ENCODE measurements at regions not wholly inside any gene's neighbourhood (a gene's known extent, or its start where the extent isn't known, plus 50 kb on each side); places are given as distances from the start of the nearest gene placed in this dataset.
A peak's percentile ranks its signal among the peaks of the same experiment; 100 is the strongest.
"Not testable (repeated sequence)": the region's sequence is repeated elsewhere in the genome, so short reads cannot be mapped to it uniquely, and the experiment has no call there.

GRCh38 chr6:27773542-27774263 is 138.5 kb downstream of the OR2B2 start:
- CTCF ChIA-PET: interaction anchor here (1.5 to 5.6 kb wide), 4 partner anchors 8 to 121 kb away, joined by 8 to 210 read pairs (median 81); a partner anchor contains a TSS
- FAIRE-seq; DNase-seq (ENCODE audit: low read depth, low spot score); H3K4me1 ChIP-seq (ENCODE audit: control insufficient read depth, extremely low read depth, insufficient read depth, low read length); H2AFZ ChIP-seq (ENCODE audit: low read depth, low read length); POLR2A ChIA-PET; H3K4me2 ChIP-seq (ENCODE audit: insufficient read depth, low read length); H4K20me1 ChIP-seq (replicated peaks; ENCODE audit: control insufficient read depth, extremely low read depth, insufficient read depth, low read length); H3K9me1 ChIP-seq (replicated peaks; ENCODE audit: control insufficient read depth, extremely low read depth, insufficient read depth, low read length); H3K4me3 ChIP-seq (replicated peaks in 1 of 3; ENCODE audit: insufficient read depth in 1 of 3, low read depth in 1 of 3, low read length in 3 of 3); H3K9me3 ChIP-seq (replicated peaks; ENCODE audit: control insufficient read depth, insufficient read depth, low read length); H3K79me2 ChIP-seq (ENCODE audit: control insufficient read depth, insufficient read depth, low read length); H3K9ac ChIP-seq (replicated peaks; ENCODE audit: extremely low read depth, insufficient read depth, low read length); BruUV-seq (replicated peaks); dilution Hi-C loops (cut with MboI; ENCODE audit: extremely low pct_ligation_motif_present, low sequenced_read_pairs); intact Hi-C loops (cut with micrococcal nuclease); H3K36me3 ChIP-seq (ENCODE audit: control insufficient read depth in 2 of 2, extremely low read depth in 1 of 2, insufficient read depth in 2 of 2, low read length in 2 of 2); H3K27ac ChIP-seq (ENCODE audit: insufficient read depth, low read depth, low read length): not testable (repeated sequence)
- peaks cover 14 to 20% of the 10 kb centered on the region in 2 experiments for H3K27me3 ChIP-seq (ENCODE audit: control insufficient read depth in 2 of 2, insufficient read depth in 2 of 2, low read length in 2 of 2)

- Histone ChIP-seq H4K20me1 (replicated peaks; ENCODE audit: control insufficient read depth, extremely low read depth, insufficient read depth, low read length) (no peaks in the 10 kb centered on the region), H3K4me3 (replicated peaks in 1 of 3; ENCODE audit: insufficient read depth in 1 of 3, low read depth in 1 of 3, low read length in 3 of 3) (no peak overlapping the region), H3K9me1 (replicated peaks; ENCODE audit: control insufficient read depth, extremely low read depth, insufficient read depth, low read length) (no peaks in the 10 kb centered on the region), H3K4me2 (ENCODE audit: insufficient read depth, low read length) (peak overlapping the region; percentile 27), H3K9me3 (replicated peaks; ENCODE audit: control insufficient read depth, insufficient read depth, low read length) (no peaks in the 10 kb centered on the region), H3K36me3 (ENCODE audit: control insufficient read depth in 2 of 2, extremely low read depth in 1 of 2, insufficient read depth in 2 of 2, low read length in 2 of 2) (no peaks in the 10 kb centered on the region), H3K27me3 (ENCODE audit: control insufficient read depth in 2 of 2, insufficient read depth in 2 of 2, low read length in 2 of 2) (peaks cover 16 to 20% of the 10 kb centered on the region in 2 experiments), H3K27ac (ENCODE audit: insufficient read depth, low read depth, low read length) (no peak overlapping the region), H2AFZ (ENCODE audit: low read depth, low read length) (peak overlapping the region; percentile 82), H3K4me1 (ENCODE audit: control insufficient read depth, extremely low read depth, insufficient read depth, low read length) (peaks cover 2% of the 10 kb centered on the region), H3K9ac (replicated peaks; ENCODE audit: extremely low read depth, insufficient read depth, low read length) (no peak overlapping the region), H3K79me2 (ENCODE audit: control insufficient read depth, insufficient read depth, low read length) (no peaks in the 10 kb centered on the region)
- ChIA-PET CTCF (interaction anchor here (0.6 to 5.6 kb wide), 39 partner anchors 9 to 1730 kb away, joined by 3 to 210 read pairs (median 5); a partner anchor contains a TSS), POLR2A (interaction anchor here (1.0 kb wide), 2 partner anchors 23 to 120 kb away, joined by 3 to 5 read pairs; a partner anchor contains a TSS)
- TF ChIP-seq JUN (IDR thresholded peaks at IDR 0.05; ENCODE audit: borderline replicate concordance, insufficient read depth, insufficient read length, low read depth): no peak
- TF ChIP-seq EZH2 (IDR thresholded peaks at IDR 0.05; ENCODE audit: borderline replicate concordance, low read depth, low read length, severe bottlenecking): peak; percentile 30
- peak; percentile 92 to 99 for TF ChIP-seq CTCF (IDR thresholded peaks at IDR 0.05; ENCODE audit: extremely low read depth in 1 of 2, insufficient read depth in 1 of 2, low read depth in 1 of 2, low read length in 2 of 2)
- no TSS peak for BruUV-seq (replicated peaks)
- intact Hi-C loops (cut with micrococcal nuclease) (loop anchor here (1.0 kb wide), 2 partner anchors 24 to 123 kb away; no protein-coding TSS in a partner anchor), dilution Hi-C loops (cut with MboI; ENCODE audit: extremely low pct_ligation_motif_present, low sequenced_read_pairs) (no loop called here)
- peak; percentile 90 for FAIRE-seq
- DNase-seq (ENCODE audit: low read depth, low spot score): peak; percentile 77
Measured at GRCh38 chr6:27772261-27773001, 139.8 kb downstream of the OR2B2 start.

Data from endothelial cell of umbilical vein (primary cell).